CD4-positive, alpha-beta T cell treated with Interleukin-12 subunit alpha and Interleukin-12 subunit beta, for 1 hour (primary cell): ENCODE measurements at regions not wholly inside any gene's neighbourhood (a gene's known extent, or its start where the extent isn't known, plus 50 kb on each side); places are given as distances from the start of the nearest gene placed in this dataset.
"Not testable (repeated sequence)": the region's sequence is repeated elsewhere in the genome, so short reads cannot be mapped to it uniquely, and the experiment has no call there.

ENCODE experiments used
- DNase-seq: peaks from one replicate; pipeline ENCODE4 v3.0.0-alpha.2; 2020

DNA sequence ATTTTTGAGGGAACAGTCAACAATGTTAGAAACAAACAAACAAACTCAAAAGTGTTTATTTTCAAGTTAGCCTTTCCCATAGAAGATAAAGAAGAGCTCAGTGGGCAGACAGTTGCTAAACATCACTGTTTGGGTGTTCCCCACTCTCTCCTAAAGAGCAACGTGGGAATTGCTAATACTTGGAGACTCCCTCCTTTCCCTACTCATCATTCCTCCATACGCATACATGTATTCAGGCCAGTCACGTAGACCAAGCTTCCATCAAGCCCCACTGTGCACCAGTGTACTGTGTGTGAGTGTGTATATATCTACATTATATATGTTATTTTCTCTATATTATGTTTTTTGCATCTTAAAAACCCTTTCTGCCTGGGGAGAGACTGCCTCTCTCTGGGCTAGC, 115.0 kb upstream of the EGFLAM start:
- no peak for DNase-seq

GRCh38 chr5:38141665-38142064, 116.7 kb upstream of the EGFLAM start:
- DNase-seq = no peak

- DNase-seq = no peak
Observed at GRCh38 chr5:38138574-38138973, 119.8 kb upstream of the EGFLAM start.

DNA sequence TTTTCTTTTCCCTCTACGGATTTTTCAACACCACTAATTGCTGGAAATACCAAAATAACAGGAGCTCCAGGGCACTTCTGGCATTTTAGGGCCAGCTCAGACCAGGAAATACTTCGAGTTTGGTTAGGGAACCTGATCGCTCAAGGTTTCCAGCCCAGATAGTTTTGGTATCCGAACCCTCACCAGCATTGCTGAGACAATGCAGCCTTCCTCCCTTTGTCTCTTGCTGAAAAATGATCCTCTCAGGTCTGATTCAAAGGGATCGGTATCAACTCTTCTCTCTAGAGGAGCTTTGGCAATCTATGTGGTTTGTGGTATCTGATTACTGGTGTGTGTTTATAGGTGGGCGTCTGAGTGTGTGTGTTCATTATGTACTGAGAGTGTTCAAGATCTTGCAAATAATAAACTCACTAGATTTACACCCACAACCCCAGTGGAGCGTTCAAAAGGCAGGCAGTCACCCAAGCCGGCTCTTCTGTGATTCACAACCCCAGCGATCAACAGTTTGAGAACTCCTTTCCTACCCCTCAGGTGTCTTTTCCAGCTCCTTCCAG, 122.8 kb upstream of the EGFLAM start:
- no peak for DNase-seq

DNA sequence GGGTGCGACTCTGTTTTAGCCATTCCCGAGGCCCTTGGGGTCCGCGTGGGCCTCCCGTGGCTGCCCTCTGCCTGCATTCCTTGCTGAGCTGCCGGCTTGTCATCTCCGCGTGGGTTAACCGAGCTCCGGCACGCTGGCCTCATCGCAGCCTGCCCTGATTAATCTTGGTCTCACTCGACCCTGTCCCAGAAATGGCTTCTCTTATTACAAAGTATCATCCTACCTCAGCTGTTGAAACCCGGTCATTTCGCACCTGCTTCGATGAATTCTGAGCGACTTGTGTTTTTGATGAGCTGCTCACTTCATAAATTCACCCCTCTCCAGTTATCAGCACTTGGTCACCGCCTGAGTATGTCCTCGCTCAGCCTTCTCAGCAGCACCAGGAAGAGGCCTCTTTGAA, 123.5 kb upstream of the EGFLAM start:
- DNase-seq = no peak

DNA sequence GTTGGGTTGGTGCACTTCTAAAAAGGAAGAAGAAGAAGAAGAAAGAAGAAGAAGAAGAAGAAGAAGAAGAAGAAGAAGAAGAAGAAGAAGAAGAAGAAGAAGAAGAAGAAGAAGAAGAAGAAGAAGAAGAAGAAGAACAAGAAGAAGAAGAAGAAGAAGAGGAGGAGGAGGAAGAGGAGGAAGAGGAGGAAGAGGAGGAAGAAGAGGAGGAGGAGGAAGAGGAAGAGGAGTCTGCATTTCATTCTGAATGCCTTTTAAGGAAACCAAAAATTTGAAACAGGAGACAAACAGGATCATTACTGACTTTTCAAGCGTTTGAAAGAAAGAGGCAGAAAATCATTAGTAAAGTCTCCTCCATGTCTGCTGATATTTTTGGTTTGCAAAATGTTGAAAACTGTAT, 124.1 kb upstream of the EGFLAM start:
- not testable (repeated sequence) for DNase-seq

DNA sequence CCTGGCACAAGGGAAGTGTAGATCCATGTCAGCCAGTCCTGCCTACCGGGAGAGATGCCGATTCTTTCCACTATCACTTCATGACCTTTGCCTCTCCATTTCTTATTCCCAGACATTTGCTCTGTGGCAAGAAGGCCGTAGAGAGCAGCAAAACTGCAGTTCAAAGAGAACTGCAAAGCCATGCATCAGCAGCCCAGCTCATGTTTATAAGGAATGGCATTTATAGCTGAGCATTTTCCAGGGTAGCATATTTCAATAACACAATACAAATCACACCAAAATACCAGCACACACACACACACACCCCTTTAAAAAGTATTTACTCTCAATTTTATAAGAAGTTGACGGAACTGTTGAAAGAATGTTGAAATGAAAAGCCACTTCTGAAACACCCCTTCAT, 126.7 kb upstream of the EGFLAM start:
- no peak for DNase-seq

DNA sequence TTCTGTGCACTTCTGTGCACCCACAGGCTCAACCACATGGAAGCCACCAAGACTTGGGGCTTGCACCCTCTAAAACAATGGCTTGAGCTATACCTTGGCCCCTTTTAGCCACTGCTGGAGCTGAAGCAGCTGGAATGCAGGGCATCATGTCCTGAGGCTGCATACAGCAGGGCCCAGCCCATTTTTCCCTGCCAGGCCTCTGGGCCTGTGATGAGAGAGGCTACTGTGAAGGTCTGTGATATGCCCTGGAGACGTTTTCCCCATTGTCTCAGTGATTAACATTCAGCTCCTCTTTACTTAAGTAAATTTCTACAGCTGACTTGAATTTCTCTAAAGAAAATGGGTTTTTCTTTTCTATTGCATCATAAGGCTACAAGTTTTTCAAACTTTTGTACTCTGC, 134.0 kb upstream of the EGFLAM start:
- DNase-seq = no peak

DNA sequence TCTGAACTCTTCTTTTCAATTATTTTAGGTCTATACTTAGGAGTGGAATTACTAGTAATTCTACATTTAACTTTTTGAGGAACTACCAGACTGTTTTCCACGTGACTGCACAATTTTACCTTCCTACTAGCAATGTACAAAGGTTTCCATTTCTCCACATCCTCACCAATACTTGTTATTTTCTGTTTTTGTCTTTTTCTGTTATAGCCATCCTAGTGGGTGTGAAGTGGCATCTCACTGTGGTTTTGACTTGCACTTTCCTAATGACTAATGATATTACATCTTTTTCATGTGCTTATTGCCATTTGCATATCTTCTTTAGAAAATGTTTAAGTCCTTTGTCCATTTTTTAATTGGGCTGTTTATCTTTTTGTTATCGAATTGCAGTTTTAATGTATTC, 136.9 kb upstream of the EGFLAM start:
- DNase-seq = no peak

- DNase-seq = no peak
Observed at GRCh38 chr5:38119836-38120235, 138.5 kb upstream of the EGFLAM start.

GRCh38 chr5:38117784-38118479, 140.4 kb upstream of the EGFLAM start:
- DNase-seq = no peak

DNA sequence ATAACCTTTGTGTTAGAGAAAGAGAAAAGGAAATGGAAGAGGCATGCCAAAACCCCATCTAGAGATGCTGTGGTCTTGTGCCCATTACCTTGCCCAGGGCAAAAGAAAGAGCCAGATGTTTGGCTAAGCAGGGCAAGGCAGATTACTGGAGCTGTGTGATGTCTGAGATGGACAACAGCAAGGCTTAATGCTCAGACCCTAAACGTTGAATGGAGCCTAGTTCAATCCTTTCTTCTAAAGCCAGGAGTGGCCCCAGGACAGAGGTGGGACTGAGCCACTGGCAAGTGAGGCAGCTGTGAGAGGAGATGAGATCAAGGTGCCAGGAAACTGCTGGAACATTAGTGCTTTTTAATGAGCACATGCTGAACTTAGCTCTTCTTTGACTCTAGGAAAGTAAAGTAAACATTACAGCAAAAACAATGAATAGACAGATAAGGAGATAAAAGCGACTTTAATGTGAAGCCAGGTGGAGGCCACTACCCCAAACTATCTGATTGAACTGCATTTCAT, 143.0 kb upstream of the EGFLAM start:
- DNase-seq = no peak

DNA sequence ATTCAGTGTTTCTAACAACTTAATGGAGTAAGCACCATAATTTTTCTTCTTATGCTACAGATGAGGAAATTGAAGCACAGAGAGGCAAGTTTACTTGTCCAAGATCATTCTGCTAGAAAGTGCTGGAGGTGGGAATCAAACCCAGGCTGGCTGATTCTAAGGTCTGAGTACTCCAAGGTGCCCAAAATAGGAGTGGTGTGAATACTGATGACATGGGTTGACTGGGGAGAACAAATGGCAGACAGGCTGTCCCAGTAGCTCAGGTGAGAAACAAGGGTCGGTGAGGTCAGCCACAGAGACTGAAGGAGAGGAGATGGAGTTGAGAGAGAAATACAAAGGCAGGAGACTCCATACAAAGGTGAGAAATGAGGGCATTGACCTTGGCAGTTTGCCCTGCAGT, 144.5 kb upstream of the EGFLAM start:
- DNase-seq = no peak

DNA sequence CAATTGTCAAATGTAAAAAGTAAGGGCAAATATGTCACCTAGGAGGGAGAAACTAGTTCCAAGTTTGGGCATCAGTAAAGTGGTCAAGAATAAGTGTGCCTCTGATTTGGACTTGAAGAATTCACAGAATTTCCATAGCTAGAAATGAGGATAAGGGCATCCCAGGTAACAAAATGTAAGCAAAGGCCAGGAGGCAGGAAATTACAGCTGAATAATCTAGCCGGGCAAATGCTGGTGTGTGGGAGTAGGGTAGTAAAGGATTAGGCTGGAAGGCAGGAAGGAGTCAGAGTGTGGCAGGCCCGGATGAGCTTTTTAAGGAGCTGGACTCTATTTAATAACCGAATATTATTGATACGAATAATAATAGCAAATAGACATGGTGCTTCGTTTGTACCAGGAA, 144.9 kb upstream of the EGFLAM start:
- DNase-seq = no peak

DNA sequence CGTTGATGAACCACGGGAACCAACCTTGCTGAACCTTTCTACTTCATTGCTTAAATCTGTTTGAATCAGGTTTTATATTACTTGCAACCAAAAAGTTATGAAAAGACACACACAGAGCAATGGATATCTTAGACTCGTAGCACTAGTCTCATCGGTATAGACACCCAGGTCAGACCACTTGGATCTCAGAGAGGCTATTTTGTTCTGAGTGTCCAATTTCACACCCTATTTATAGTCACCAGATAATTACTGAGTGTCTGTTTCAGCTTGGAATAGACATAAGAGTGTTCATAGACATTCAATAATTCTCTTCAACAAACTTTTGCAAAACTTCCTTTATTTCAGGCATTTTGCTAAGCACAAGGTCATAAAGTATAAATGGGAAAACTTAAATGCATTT, 145.4 kb upstream of the EGFLAM start:
- DNase-seq = no peak

DNA sequence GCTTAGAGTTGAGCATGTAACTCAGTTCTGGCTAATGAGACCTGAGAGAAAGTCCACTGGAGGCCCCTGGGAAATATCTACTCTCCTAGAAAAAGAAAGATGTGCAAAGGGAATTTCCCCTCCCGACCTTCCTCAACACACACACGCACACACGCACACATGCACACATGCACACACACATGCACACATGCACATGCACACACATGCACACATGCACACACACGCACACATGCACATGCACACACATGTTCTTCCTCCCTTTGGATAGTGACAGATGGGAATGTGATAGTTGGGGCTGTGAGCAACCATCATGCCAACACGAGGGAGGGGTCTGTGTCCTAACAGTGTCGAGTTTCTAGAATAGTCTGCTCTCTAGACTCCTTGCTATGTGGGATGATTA, 148.2 kb upstream of the EGFLAM start:
- no peak for DNase-seq

DNA sequence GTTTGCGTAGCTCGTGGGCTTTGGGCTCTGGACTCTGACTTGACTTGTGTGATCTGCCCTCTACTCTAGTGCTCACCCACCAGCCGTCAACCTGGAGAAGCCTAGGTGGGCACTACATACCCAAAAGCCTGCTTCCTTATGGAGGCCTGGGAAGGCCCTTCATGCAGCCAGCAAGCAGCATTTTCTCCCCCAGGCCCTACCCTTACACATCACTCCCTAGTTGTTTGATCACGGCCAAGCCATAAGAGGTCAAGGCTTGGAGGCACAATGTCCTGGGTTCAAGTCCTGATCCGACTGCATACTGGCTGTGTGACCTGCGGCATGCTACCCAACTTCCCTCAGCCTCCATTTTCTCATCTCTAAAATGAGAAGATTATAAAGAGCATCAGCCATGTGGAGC, 151.3 kb upstream of the EGFLAM start:
- DNase-seq = no peak

DNA sequence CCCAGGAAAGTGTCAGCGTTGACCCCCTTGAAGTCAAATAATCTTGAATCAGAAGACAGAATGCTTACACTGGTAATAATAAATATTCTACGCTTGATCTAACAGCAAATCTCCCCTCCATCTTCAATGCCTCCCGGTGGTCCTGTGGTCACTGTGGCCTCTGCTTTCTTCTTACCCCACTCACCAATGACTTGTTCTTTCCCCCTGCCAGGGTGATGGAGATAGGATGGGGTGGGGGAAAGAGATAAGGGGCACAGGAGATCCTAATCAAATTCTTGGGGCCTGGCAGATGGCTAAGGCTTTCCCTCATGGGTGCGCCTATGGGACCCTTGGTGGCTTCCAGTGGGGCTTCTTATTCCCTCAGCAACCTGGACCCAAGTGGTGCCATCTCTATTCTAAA, 152.6 kb upstream of the EGFLAM start:
- DNase-seq = no peak

GRCh38 chr5:38105231-38105570, 153.2 kb upstream of the EGFLAM start:
- no peak for DNase-seq

- no peak for DNase-seq
Observed at GRCh38 chr5:38104497-38105230, 153.7 kb upstream of the EGFLAM start.

DNA sequence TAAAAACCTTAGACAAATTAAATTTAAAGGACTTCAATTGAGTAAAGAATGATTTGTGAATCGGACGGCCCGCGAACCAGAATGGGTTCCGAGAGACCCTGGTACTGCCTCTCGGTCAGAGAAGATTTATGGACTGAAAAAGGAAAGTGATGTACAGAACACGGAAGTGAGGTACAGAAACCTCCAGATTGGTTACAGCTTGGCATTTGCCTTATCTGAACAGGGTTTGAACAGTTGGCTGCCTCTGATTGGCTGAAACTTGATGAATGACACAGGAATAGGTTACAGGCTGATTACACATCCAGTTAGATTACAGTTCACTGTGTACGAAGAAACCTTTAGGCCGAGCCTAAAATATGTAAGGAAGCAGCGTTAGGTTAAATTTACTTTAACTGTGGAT, 156.5 kb upstream of the EGFLAM start:
- DNase-seq = no peak

DNA sequence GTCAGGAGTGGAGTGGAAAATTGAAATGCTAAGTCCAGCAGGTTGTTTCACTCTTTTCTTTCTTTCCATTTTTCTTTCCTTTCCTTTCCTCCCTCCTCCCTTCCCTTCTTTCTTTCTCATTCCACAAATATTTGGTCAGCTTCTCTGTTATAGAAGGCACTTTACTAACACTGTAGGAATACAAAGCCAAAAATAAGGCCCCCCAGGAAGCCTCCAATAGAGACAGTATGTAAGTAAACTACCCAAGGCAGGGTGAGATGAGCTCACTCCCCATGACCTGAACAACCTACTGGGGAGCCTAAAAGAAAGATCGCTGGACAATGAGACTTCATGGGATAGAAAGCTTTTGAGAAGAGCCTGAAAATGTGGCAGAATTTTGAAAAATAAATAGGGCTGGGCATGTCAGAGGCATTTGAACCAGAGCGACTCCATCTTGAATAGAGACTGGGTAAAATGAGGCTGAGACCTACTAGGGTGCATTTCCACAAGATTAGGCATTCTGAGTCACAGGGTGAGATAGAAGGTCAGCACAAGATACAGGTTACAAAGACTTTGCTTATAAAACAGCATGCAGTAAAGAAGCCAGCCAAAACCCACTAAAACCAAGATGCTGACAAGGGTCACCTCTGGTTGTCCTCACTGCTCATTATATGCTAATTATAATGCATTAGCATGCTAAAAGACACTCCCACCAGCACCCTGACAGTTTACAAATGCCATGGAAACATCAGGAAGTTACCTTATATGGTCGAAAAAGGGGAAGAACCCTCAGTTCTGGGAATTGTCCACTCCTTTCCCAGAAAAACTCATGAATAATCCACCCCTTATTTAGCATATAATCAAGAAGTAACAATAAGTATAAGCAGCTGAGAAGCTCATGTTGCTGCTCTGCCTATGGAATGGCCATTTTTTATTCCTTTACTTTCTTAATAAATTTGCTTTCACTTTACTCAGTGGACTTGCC, 158.9 kb upstream of the EGFLAM start:
- DNase-seq = no peak

DNA sequence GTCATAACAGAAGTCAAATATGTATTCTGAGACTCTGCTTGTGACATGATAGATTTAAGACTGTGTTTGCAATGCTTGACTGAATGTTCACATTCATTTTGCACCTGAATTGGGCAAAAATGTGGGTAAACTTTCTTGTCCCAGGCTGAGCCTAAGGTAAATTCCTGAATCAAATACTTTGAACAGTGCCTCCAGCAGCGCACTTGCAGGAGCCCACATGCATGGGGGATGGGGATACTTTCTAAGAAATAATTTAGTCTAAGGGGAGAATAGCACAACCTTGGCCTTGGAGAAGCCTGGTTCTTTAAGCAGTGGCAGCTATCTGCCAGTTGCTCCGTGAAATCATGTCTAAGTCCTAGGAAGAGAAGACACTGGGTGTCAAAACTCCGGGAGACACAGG, 163.5 kb upstream of the EGFLAM start:
- no peak for DNase-seq
